ENCODE measurements at regions not wholly inside any gene's neighbourhood (a gene's known extent, or its start where the extent isn't known, plus 50 kb on each side); places are given as distances from the start of the nearest gene placed in this dataset.

DNA sequence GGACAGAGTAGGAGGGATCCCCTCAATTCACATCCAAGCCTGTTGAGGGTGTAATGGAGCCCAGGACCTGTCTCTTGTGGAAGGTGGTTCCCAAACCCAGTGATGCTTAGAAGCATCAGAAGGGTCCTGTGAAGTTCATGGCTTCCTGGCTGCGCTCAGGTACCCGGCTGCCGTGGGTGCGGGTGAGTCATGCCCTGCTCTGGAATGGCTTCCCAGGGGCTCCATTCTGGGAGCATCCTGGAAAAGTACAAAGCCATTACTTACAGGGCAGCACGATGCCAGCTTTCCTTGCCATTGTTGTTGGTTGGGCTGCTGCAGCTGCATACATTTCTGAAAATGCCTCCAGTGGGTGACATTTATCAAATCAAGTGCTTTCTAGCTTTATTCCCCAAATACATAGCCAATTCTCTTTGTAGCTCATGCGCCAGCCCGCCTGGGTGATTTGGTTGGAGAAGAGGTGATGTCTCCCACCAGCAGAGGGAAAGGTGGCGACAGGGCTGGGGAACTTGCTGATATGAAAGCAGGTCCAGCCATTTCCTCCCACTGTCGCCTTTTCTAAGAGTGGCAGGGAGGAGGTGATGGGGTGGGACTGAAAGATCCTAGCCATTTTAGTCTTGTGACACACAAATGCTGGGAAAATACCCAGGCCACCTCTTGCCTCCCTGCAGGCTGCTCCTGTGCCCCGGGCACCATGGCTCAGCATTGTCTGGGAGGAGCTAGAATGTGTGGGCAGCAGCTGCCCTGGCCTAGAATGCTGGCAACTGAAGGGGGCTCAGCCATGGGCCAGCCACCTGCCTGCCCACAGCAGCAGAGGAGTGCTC, 65.9 kb upstream of the HPCAL1 start:
- Histone ChIP-seq H3K4me3 (replicated peaks in 1 of 2; ENCODE audit: low read depth in 1 of 2, low read length in 2 of 2) (no peak overlapping the region), H3K4me1 (ENCODE audit: control insufficient read depth in 1 of 2, insufficient read depth in 2 of 2, low read length in 2 of 2) (peaks cover 0 to 6% of the 10 kb centered on the region in 2 experiments; a peak in 1 of 4 replicates), H3K9me2 (ENCODE audit: insufficient read depth) (no peaks in the 10 kb centered on the region), H3K4me2 (ENCODE audit: low read length) (no peak overlapping the region), H4K20me1 (ENCODE audit: insufficient read depth) (no peaks in the 10 kb centered on the region), H3K36me3 (ENCODE audit: control insufficient read depth in 1 of 2, insufficient read depth in 2 of 2, low read length in 2 of 2) (no peaks in the 10 kb centered on the region), H3K9ac (ENCODE audit: low read length) (no peak overlapping the region), H3K79me2 (ENCODE audit: insufficient read depth, low read length) (no peaks in the 10 kb centered on the region), H3K9me3 (ENCODE audit: control insufficient read depth in 1 of 2, insufficient read depth in 1 of 2, low read depth in 1 of 2, low read length in 2 of 2) (no peaks in the 10 kb centered on the region), H2AFZ (ENCODE audit: low read depth, low read length, poor library complexity, severe bottlenecking) (no peak overlapping the region), H3K27me3 (ENCODE audit: insufficient read depth, low read length) (no peaks in the 10 kb centered on the region), H3K27ac (ENCODE audit: low read depth, low read length) (no peak overlapping the region)
- ChIA-PET RAD21 (ENCODE audit: low non-redundant PET in 1 of 2, low total read pairs in 2 of 2, uncharacterized antibody in 2 of 2, unreplicated experiment in 2 of 2) (interaction anchor here in 1 of 2 experiments (0.6 kb wide), 1 partner anchor 198 kb away, joined by 5 read pairs; no protein-coding TSS in a partner anchor), CTCF (no interaction called here), POLR2A (no interaction called here)
- DNase-seq (ENCODE audit: low read depth, low spot score), result no peak
- TF ChIP-seq TCF7L2 (IDR thresholded peaks at IDR 0.05; ENCODE audit: borderline replicate concordance, extremely low read depth, insufficient read depth, insufficient read length) (no peak), CEBPB (IDR thresholded peaks at IDR 0.05; ENCODE audit: low read depth) (no peak), FOSL1 (IDR thresholded peaks at IDR 0.05; ENCODE audit: low read depth) (no peak), SIN3A (IDR thresholded peaks at IDR 0.05; ENCODE audit: low read depth) (no peak), RAD21 (IDR thresholded peaks at IDR 0.05; ENCODE audit: low read depth) (no peak)
- intact Hi-C loops (cut with micrococcal nuclease), result no loop called here
- BruUV-seq (replicated peaks), result no TSS peak
- no peak for ATAC-seq

DNA sequence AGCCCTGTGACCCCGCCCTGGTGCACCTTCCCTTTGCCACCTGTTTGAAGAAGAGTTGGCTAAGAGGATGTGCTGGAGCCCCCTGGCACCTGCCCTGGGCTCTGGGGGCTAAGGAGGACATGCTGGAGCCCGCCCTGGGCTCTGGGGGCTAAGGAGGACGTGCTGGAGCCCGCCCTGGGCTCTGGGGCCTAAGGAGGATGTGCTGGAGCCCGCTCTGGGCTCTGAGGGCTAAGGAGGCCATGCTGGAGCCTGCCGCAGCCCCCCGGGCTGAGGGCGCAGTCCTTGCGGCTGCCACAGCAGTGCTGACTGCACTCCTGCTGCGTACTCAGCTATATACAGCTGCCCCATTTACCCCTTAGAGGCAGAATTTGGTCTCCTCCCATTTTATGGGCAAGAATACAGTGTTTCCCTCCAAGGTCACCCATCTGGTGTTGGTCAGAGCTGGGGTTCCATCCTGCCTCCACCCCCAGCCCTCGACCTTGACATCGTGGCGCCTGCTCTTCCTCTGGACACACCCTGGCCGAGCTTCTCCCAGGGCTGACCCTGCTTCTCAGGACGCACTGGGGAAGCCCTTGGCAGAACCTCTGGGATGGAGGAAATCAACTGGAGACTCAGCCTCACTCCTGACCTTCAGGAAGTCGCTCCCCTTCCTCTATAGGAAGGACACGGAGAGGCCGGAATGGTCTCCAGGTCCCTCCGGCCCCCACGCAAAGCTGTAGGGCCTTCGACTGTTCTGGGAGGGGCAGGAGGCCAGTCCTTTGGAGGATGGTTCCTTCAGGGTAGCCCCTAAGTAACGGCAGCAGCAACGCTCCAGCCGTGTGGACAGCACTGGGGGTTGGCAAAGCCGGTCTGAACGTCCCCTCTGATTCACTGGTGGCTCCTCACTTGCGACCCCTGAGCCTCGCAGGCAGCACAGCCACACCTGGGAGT, 65.0 kb upstream of the HPCAL1 start:
- POLR2A ChIA-PET, result no interaction called here
- TF ChIP-seq YY1 (IDR thresholded peaks at IDR 0.05; ENCODE audit: extremely low read depth, insufficient replicate concordance, low read depth, low read length) (no peak), ZFX (IDR thresholded peaks at IDR 0.05) (no peak), JUND (IDR thresholded peaks at IDR 0.05) (no peak), CTCF (IDR thresholded peaks at IDR 0.05 in 2 of 3, conservative IDR thresholded peaks at IDR 0.05 in 1 of 3; ENCODE audit: borderline replicate concordance in 1 of 3, insufficient read depth in 1 of 3, low read depth in 2 of 3, low read length in 2 of 3) (no peak), EGR1 (IDR thresholded peaks at IDR 0.05; ENCODE audit: low read depth) (no peak), RAD21 (IDR thresholded peaks at IDR 0.05; ENCODE audit: low read depth) (no peak), ZBTB33 (IDR thresholded peaks at IDR 0.05; ENCODE audit: extremely low read depth, insufficient replicate concordance, low read length) (no peak), ZNF274 (IDR thresholded peaks at IDR 0.05; ENCODE audit: low read depth, low read length) (no peak), CBX3 (IDR thresholded peaks at IDR 0.05; ENCODE audit: low read depth) (no peak), TCF7L2 (IDR thresholded peaks at IDR 0.05; ENCODE audit: borderline replicate concordance, extremely low read depth, insufficient read depth, insufficient read length) (no peak)

More for the DNA sequence above, 65.0 kb upstream of the HPCAL1 start:
- no TSS peak for BruUV-seq (replicated peaks)
- CTCF ChIA-PET, result no interaction called here
- DNase-seq (ENCODE audit: low read depth, low spot score) (no peak), ATAC-seq (no peak)
- H2AFZ ChIP-seq (ENCODE audit: low read depth, low read length, poor library complexity, severe bottlenecking), result no peak overlapping the region
- H4K20me1 ChIP-seq (ENCODE audit: insufficient read depth), result no peaks in the 10 kb centered on the region
- H3K4me1 ChIP-seq (ENCODE audit: control insufficient read depth in 1 of 2, insufficient read depth in 2 of 2, low read length in 2 of 2), result peaks cover 0 to 6% of the 10 kb centered on the region in 2 experiments; a peak in 1 of 4 replicates
- H3K27me3 ChIP-seq (ENCODE audit: insufficient read depth, low read length), result no peaks in the 10 kb centered on the region
- H3K9me2 ChIP-seq (ENCODE audit: insufficient read depth), result no peaks in the 10 kb centered on the region
- H3K9ac ChIP-seq (ENCODE audit: low read length), result no peak overlapping the region
- H3K4me3 ChIP-seq (replicated peaks in 1 of 2; ENCODE audit: low read depth in 1 of 2, low read length in 2 of 2), result no peak overlapping the region
- no peaks in the 10 kb centered on the region for H3K79me2 ChIP-seq (ENCODE audit: insufficient read depth, low read length)
- intact Hi-C loops (cut with micrococcal nuclease), result no loop called here
- no peak overlapping the region for H3K4me2 ChIP-seq (ENCODE audit: low read length)
- no peaks in the 10 kb centered on the region for H3K36me3 ChIP-seq (ENCODE audit: control insufficient read depth in 1 of 2, insufficient read depth in 2 of 2, low read length in 2 of 2)
- no peaks in the 10 kb centered on the region for H3K9me3 ChIP-seq (ENCODE audit: control insufficient read depth in 1 of 2, insufficient read depth in 1 of 2, low read depth in 1 of 2, low read length in 2 of 2)
- RAD21 ChIA-PET (ENCODE audit: low non-redundant PET in 1 of 2, low total read pairs in 2 of 2, uncharacterized antibody in 2 of 2, unreplicated experiment in 2 of 2), result interaction anchor here in 1 of 2 experiments (0.6 kb wide), 1 partner anchor 197 kb away, joined by 5 read pairs; no protein-coding TSS in a partner anchor
- H3K27ac ChIP-seq (ENCODE audit: low read depth, low read length), result no peak overlapping the region
